Hypothalamus (tissue), 51 donors: ENCODE measurements at regions not wholly inside any gene's neighbourhood (a gene's known extent, or its start where the extent isn't known, plus 50 kb on each side); places are given as distances from the start of the nearest gene placed in this dataset.

Experiments used
- DNase-seq, 51 donors: peaks; one replicate each; lab custom pipeline; 2025; lab: John Stamatoyannopoulos, UW

DNA sequence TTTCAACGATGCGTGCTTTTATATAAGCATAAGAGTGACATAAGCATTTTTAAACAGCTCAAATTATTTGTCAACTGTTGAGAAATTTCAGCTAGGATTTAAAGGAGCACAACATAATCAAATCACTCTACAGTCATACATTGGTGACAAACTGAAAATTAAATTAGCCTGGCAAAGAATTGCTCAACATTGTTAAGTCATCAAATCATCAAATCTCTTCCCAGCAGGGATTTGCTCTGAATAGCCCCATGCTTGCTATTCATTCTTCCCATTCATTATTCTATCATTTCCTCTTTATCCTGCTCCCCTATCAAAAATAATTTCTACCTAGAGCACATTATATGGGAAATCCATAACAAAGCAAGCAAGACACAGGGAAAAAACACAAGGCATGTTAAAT lies 198.7 kb upstream of the LUZP2 start:
- no peak for DNase-seq

GRCh38 chr11:24311974-24312373 lies 184.9 kb upstream of the LUZP2 start:
- DNase-seq: no peak

DNA sequence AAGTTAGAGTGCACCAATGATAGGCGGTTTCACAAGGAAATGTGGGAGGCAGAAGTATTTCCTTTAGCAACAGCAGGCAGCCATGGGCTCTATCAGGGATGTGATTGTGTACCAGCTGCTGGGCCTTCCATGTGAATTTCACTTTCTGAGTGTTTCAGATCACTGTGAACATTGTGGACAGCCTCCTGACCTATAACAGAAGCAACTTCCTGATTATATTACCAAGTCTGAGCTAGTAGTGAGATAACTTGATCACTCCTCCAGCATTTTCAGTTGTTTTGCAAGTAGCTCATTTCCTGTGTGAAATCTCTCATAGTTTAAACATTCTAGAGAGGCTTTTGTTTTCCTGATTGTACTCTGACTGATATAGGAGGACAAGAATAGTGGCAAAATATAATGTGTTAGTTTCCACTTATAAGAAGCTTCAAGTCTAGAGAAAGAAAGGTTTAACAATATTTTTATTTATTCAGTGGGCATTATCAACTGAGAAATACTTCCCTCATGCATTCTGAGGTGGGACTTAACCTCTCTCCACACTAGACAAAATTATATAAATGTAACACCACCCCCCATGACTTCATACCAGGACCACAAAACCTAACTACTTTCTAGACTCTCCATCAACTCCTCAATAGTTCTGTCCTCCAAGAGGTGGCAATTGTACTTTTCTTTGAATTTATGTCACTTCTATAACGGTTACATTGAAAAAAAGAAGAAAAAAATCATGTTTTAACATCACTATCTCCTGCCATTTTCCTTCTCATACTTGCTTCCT lies 184.2 kb upstream of the LUZP2 start:
- DNase-seq: no peak

DNA sequence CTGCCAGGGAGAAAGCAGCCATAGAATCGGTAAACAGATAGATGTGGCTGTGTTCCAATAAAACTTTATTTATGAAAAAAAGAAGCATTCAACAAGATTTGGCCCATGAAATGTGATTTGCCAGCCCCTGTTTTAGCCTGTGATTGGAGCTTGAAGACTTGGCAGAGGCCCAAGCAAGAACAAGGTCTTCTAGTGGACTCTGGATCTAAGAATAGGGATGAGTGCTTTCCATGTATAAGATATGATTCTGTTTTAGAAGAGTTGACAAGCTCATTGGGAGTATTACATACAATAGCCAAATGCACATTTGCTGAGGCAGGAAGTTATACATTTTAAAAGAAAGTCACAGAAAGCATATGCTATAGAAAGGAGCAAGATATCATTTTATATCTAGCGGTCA lies 175.6 kb upstream of the LUZP2 start:
- no peak for DNase-seq

DNA sequence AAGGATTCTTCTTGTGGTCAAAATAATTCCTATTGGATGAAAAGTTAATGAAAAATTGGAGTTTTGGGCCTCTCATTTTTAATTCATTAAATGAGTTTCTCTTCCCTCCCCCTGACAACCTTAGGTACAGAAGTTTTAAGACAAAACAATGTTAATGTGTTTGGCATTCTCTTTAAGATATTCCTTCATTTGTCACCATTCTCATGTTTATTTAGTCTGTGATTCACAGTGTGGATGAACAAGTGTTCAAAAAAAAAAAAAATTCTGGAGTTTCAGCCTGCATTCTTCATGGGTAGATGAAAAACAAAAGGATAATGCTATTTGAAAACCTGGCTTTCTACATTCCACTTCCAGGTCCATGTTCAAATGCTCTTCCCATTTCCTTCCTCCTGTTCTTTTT lies 172.6 kb upstream of the LUZP2 start:
- no peak for DNase-seq

DNA sequence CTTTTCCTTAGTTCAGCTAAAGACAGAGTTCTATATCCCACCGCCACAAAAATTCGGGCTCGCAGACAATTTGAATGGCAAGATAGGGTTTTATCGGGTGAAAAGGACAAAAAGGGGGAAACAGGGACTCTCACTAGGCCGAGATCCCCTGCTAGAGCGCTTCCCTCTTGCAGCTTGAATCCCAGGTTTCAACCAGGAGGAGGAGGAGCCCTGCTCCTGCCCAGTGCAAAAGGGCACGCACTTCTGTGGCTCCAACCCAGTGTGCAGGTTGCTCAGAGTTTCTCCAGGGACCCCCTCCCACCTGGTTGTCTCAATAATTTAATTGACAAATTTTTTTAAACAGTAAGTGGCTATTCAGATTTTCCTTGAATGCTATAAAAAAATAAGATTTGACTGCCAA lies 152.6 kb upstream of the LUZP2 start:
- DNase-seq: no peak

GRCh38 chr11:24348908-24349307 lies 147.9 kb upstream of the LUZP2 start:
- no peak for DNase-seq

DNA sequence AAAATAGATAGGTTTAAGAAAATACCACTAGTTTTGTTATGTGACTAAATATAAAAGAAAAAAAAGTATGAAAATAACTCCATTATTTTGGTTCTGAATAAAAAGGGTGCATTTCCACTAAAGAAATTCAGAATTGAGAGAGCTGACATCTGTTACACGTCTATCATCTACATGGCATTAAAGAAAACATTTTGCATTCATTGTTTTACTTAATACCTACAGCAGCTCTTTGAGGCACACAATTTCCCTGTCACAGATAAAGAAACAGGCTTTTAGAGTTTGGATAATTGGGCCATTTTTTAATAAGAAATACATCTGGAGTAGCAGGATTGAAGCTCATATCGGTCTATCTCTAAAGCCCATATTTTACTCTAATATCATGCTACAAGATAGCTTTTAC lies 145.7 kb upstream of the LUZP2 start:
- DNase-seq: no peak

- DNase-seq: no peak
These were observed 140.4 kb upstream of the LUZP2 start for GRCh38 chr11:24356501-24356900.

DNA sequence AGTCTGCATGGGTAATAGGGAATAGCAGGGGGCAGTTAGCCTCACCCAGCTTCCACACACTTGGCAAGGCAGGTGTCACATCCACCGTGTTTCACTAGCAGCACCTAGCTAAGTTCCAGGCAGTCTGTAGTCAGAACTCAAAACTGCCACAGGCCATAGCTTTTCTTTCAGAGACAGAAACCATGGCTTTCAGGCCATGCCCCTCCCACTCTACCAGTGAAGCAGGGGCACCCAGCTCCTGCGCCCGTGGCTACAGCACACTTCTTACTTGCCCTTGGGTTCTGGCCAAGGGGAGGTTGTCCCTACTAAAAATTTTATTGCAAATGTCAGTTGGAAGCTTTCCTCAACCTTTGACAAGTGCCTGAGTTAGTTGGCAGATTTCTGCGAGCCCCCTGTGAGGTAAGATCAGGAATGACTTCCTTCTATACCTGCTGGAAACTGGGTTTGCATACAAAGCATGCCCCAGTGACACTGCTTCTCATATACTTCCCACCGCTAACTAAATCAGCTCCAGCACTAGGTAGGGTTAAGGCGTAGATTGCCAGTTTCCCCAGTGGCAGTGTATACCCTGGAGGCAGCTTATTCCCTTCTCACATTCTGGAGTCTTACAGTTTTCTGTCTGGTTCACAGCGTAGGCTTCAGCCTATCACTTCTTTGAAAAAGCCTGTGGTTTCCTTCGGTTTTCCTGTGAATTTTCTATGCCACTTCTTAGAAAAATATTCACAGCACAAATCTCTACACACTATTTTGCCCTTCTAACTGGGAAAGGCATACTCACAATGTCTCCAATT lies 139.0 kb upstream of the LUZP2 start:
- DNase-seq: no peak

- no peak for DNase-seq
These were observed 124.4 kb upstream of the LUZP2 start for GRCh38 chr11:24372491-24372890.

DNA sequence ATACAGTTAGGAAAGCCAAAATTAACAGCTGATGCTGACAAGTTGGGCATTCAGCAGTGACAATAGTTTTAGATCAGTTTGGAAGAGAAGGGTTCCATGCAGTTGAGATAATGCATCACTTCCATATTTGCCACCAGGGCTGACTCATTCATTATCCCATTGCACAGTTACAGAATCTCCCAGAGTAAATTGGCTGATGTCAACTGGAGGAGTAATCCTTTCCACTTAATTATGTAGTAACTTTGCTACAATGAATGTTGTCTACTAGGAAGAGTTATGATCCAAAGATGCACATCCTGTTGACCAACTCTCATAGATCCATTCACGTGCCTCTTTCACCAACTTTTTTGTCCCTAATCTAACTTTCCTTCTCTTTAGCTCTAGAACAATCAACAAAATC lies 123.3 kb upstream of the LUZP2 start:
- no peak for DNase-seq

- DNase-seq: no peak
These were observed 121.5 kb upstream of the LUZP2 start for GRCh38 chr11:24375351-24375750.

- no peak for DNase-seq
These were observed 120.9 kb upstream of the LUZP2 start for GRCh38 chr11:24375931-24376330.

DNA sequence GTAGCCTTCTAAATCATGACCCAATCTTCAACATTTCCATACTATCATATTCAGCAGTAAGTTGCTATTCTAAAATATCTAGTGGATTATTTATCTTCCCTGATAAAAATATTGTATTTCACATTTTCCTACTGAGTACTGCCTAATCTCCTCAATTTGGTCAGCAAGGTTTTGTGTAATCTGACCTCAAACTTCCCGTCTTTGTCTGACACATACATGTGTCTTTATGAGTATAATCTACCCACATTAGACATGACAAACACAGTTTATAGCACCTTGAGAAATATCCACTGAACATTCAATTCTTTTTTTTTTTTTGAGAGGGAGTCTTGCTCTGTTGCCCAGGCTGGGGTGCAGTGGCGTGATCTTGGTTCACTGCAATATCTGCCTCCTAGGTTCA lies 113.7 kb upstream of the LUZP2 start:
- DNase-seq: no peak

- DNase-seq: no peak
These were observed 112.6 kb upstream of the LUZP2 start for GRCh38 chr11:24384240-24384639.

DNA sequence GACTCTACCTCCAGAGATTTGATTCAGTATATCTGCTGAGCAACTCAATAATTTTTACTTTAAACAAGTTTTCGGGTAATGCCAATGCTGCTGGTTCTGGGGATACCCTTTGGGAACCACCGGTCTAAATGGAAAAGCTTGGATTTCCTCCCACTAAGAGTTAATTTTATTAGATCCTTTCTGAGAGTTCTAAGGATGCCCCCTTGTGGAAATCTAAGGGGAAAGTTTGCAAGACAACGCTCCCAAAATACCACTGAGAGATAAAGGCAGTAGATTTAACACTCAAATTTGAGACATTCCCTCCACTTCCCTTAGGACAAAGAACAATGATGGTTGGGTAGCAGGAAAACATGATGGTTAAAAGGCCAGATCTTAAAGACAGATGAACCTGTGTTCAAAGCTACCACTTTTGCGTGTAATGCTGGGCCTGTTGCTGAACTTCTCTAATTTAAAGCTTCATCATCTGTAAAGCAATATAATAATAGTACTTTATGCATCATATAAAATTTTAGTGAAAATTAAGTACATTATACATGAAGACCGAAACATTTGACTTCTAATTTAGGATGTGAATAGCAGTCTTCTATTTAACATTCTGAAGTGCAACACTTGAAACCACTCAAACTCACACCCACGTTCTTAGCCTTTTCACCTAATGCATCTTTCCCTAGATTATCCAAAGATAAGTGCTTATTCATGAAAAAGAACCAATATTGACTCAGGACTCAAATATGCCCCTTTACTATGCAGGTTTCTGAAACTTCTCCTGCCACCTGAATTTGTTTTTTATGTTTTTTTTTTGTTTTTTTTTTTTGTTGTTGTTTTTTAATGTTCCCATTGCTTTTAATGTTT lies 110.1 kb upstream of the LUZP2 start:
- DNase-seq: peak in 1 of 51 donors; percentile 1

GRCh38 chr11:24389575-24389974 lies 107.3 kb upstream of the LUZP2 start:
- DNase-seq: no peak

DNA sequence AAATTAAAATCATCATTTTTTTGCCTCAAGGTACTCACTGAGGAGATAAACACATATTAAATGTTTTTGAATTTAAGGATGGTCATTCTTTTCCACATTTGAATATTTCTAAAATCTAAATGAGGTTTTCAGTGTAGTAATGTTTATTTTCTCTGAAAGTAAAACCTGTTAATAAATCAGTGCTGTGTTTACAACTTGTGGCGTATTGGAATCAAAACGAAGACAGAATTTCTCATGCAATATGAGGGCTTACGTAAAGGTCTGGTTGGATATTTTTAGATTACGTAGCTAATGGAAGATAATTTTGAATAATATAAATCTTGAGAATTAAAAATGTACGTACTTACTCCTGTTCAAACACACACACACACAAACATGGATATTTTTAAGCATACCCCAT lies 106.8 kb upstream of the LUZP2 start:
- DNase-seq: no peak

- DNase-seq: no peak
These were observed 106.1 kb upstream of the LUZP2 start for GRCh38 chr11:24390762-24391161.

GRCh38 chr11:24391167-24391566 lies 105.7 kb upstream of the LUZP2 start:
- DNase-seq: no peak
